ENCODE measurements at regions not wholly inside any gene's neighbourhood (a gene's known extent, or its start where the extent isn't known, plus 50 kb on each side); places are given as distances from the start of the nearest gene placed in this dataset.

GRCh38 chr12:89205517-89205916, 146.8 kb downstream of the DUSP6 start:
- H3K36me3 ChIP-seq (replicated peaks in 1 of 2; ENCODE audit: control insufficient read depth in 1 of 2, insufficient read depth in 2 of 2, low read length in 2 of 2) = no peaks in the 10 kb centered on the region
- TF ChIP-seq CTCF (IDR thresholded peaks at IDR 0.05) = no peak
- Mint-ChIP-seq H3K27ac (peak overlapping the region in 1 of 7 donors; percentile 77), H3K4me1 (peaks cover 25% of the 10 kb centered on the region), H3K36me3 (no peaks in the 10 kb centered on the region), H3K9me3 (peaks cover 0 to 4% (median 0%) of the 10 kb centered on the region in 7 donors), H3K27me3 (ENCODE audit: low read depth in 3 of 3) (peaks cover 0 to 2% (median 1%) of the 10 kb centered on the region in 3 donors), H3K4me3 (no peak overlapping the region)
- DNase-seq = no peak
- no CpG with 5 or more reads among the region's 2 CpGs for WGBS (ENCODE audit: insufficient coverage)
- H2AFZ ChIP-seq (ENCODE audit: insufficient read depth, low read depth, low read length, poor library complexity, severe bottlenecking) = no peak overlapping the region
- H4K20me1 ChIP-seq (ENCODE audit: insufficient read depth, low read length) = no peaks in the 10 kb centered on the region
- peak overlapping the region in 1 of 2 donors; percentile 74 for H3K27ac ChIP-seq (ENCODE audit: low read depth in 1 of 2, low read length in 2 of 2)
- intact Hi-C loops (cut with micrococcal nuclease) = no loop called here
- no peaks in the 10 kb centered on the region for H3K27me3 ChIP-seq (ENCODE audit: control insufficient read depth in 2 of 2, insufficient read depth in 2 of 2, low read length in 2 of 2)
- no peaks in the 10 kb centered on the region for H3K9me3 ChIP-seq (replicated peaks in 1 of 2; ENCODE audit: control insufficient read depth in 1 of 2, insufficient read depth in 1 of 2, low read length in 2 of 2)
- H3K4me3 ChIP-seq (replicated peaks in 1 of 3; ENCODE audit: low read depth in 2 of 3, low read length in 3 of 3) = no peak overlapping the region
- peak overlapping the region; percentile 2 for H3K4me2 ChIP-seq (replicated peaks; ENCODE audit: extremely low read depth, low read length, poor library complexity, severe bottlenecking)
- H3K4me1 ChIP-seq (ENCODE audit: control insufficient read depth in 1 of 2, insufficient read depth in 2 of 2, low read length in 2 of 2) = peaks cover 21 to 24% of the 10 kb centered on the region in 2 donors
- H3K9ac ChIP-seq (ENCODE audit: insufficient read depth, low read length, poor library complexity, severe bottlenecking) = no peak overlapping the region
- no peaks in the 10 kb centered on the region for H3K79me2 ChIP-seq (ENCODE audit: insufficient read depth, low read length)

- Mint-ChIP-seq H3K27me3 (ENCODE audit: low read depth in 3 of 3) (peaks cover 0 to 2% (median 1%) of the 10 kb centered on the region in 3 donors), H3K9me3 (peaks cover 0 to 4% (median 0%) of the 10 kb centered on the region in 7 donors), H3K4me3 (no peak overlapping the region), H3K4me1 (peaks cover 17% of the 10 kb centered on the region), H3K27ac (no peak overlapping the region), H3K36me3 (no peaks in the 10 kb centered on the region)
- intact Hi-C loops (cut with micrococcal nuclease) = no loop called here
- Histone ChIP-seq H3K4me2 (replicated peaks; ENCODE audit: extremely low read depth, low read length, poor library complexity, severe bottlenecking) (no peak overlapping the region), H3K4me3 (replicated peaks in 1 of 3; ENCODE audit: low read depth in 2 of 3, low read length in 3 of 3) (no peak overlapping the region), H4K20me1 (ENCODE audit: insufficient read depth, low read length) (no peaks in the 10 kb centered on the region), H3K36me3 (replicated peaks in 1 of 2; ENCODE audit: control insufficient read depth in 1 of 2, insufficient read depth in 2 of 2, low read length in 2 of 2) (no peaks in the 10 kb centered on the region), H3K27ac (ENCODE audit: low read depth in 1 of 2, low read length in 2 of 2) (no peak overlapping the region), H3K9me3 (replicated peaks in 1 of 2; ENCODE audit: control insufficient read depth in 1 of 2, insufficient read depth in 1 of 2, low read length in 2 of 2) (no peaks in the 10 kb centered on the region), H3K4me1 (ENCODE audit: control insufficient read depth in 1 of 2, insufficient read depth in 2 of 2, low read length in 2 of 2) (peaks cover 15% of the 10 kb centered on the region in 2 donors), H3K9ac (ENCODE audit: insufficient read depth, low read length, poor library complexity, severe bottlenecking) (no peak overlapping the region), H2AFZ (ENCODE audit: insufficient read depth, low read depth, low read length, poor library complexity, severe bottlenecking) (no peak overlapping the region), H3K27me3 (ENCODE audit: control insufficient read depth in 2 of 2, insufficient read depth in 2 of 2, low read length in 2 of 2) (no peaks in the 10 kb centered on the region), H3K79me2 (ENCODE audit: insufficient read depth, low read length) (no peaks in the 10 kb centered on the region)
- no peak for TF ChIP-seq CTCF (IDR thresholded peaks at IDR 0.05)
- DNase-seq = no peak
- WGBS (ENCODE audit: insufficient coverage) = 92% methylated on average over 1 of the region's 1 CpG
Measured at GRCh38 chr12:89203144-89203543, 149.2 kb downstream of the DUSP6 start.

Data from CD14-positive monocyte (primary cell).